ENCODE measurements at regions not wholly inside any gene's neighbourhood (a gene's known extent, or its start where the extent isn't known, plus 50 kb on each side); places are given as distances from the start of the nearest gene placed in this dataset.

DNA sequence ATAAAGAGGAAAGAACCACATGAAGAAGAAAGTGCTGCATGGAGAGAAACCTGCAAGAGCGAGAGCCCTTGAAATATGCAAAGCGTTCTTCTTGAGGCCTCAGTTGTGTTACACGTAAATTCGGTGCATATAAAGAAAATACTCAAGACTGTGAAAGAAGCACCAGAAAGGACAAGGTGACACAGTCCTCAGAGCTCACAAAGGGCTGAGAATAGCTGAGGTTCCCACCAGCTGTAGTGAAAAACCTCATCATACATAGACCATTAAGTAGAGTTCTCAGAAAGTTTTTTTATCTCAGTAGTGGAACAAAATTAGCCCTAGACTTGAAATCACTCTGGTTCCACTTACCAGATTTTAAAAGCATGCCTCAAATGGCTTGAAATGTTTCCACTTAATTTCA lies 980.7 kb upstream of the CRIM1 start:
- TF ChIP-seq CTCF (IDR thresholded peaks at IDR 0.05) (no peak), EZH2phosphoT487 (IDR thresholded peaks at IDR 0.05) (no peak)

Measured in neural progenitor cell (in vitro differentiated cells).